ENCODE measurements at regions not wholly inside any gene's neighbourhood (a gene's known extent, or its start where the extent isn't known, plus 50 kb on each side); places are given as distances from the start of the nearest gene placed in this dataset.

- H3K27ac ChIP-seq (ENCODE audit: low read length), result no peak overlapping the region
- no peaks in the 10 kb centered on the region for H3F3A ChIP-seq (ENCODE audit: insufficient read depth, low read length)
- TF ChIP-seq EZH2 (optimal IDR thresholded peaks at IDR 0.05; ENCODE audit: low read depth, low read length) (no peak), CTCF (IDR thresholded peaks at IDR 0.05; ENCODE audit: low read length) (no peak), EZH2phosphoT487 (IDR thresholded peaks at IDR 0.05; ENCODE audit: low read length) (no peak)
- no peaks in the 10 kb centered on the region for H3K9me2 ChIP-seq (replicated peaks; ENCODE audit: insufficient read depth, low read length)
- no peaks in the 10 kb centered on the region for H3K79me2 ChIP-seq (ENCODE audit: low read length)
- H3K4me2 ChIP-seq (ENCODE audit: low read depth, low read length), result no peak overlapping the region
- H2AFZ ChIP-seq (ENCODE audit: low read length), result no peak overlapping the region
- no peaks in the 10 kb centered on the region for H3K4me1 ChIP-seq (ENCODE audit: low read length)
- no peaks in the 10 kb centered on the region for H3K36me3 ChIP-seq (replicated peaks; ENCODE audit: insufficient read depth, low read length)
- H3K9me3 ChIP-seq (replicated peaks; ENCODE audit: insufficient read depth, low read length), result no peaks in the 10 kb centered on the region
- no peaks in the 10 kb centered on the region for H4K20me1 ChIP-seq (ENCODE audit: insufficient read depth, low read length)
- no peak overlapping the region for H3K9ac ChIP-seq (ENCODE audit: low read length)
- no peak overlapping the region for H3K4me3 ChIP-seq (ENCODE audit: low read length)
- H3K27me3 ChIP-seq (replicated peaks; ENCODE audit: insufficient read depth, low read length), result no peaks in the 10 kb centered on the region
- no peak for DNase-seq
Observed at GRCh38 chr3:168419091-168419490, 323.4 kb upstream of the GOLIM4 start.

GRCh38 chr3:168417016-168417415 lies 321.3 kb upstream of the GOLIM4 start:
- Histone ChIP-seq H3K4me1 (ENCODE audit: low read length) (no peaks in the 10 kb centered on the region), H2AFZ (ENCODE audit: low read length) (no peak overlapping the region), H3K79me2 (ENCODE audit: low read length) (no peaks in the 10 kb centered on the region), H3K9me2 (replicated peaks; ENCODE audit: insufficient read depth, low read length) (no peaks in the 10 kb centered on the region), H3K27me3 (replicated peaks; ENCODE audit: insufficient read depth, low read length) (no peaks in the 10 kb centered on the region), H3K4me2 (ENCODE audit: low read depth, low read length) (no peak overlapping the region), H3K27ac (ENCODE audit: low read length) (no peak overlapping the region), H4K20me1 (ENCODE audit: insufficient read depth, low read length) (no peaks in the 10 kb centered on the region), H3F3A (ENCODE audit: insufficient read depth, low read length) (no peaks in the 10 kb centered on the region), H3K9ac (ENCODE audit: low read length) (no peak overlapping the region), H3K36me3 (replicated peaks; ENCODE audit: insufficient read depth, low read length) (no peaks in the 10 kb centered on the region), H3K4me3 (ENCODE audit: low read length) (no peak overlapping the region), H3K9me3 (replicated peaks; ENCODE audit: insufficient read depth, low read length) (no peaks in the 10 kb centered on the region)
- DNase-seq, result no peak
- no peak for TF ChIP-seq CTCF (IDR thresholded peaks at IDR 0.05; ENCODE audit: low read length)
- TF ChIP-seq EZH2phosphoT487 (IDR thresholded peaks at IDR 0.05; ENCODE audit: low read length), result no peak
- TF ChIP-seq EZH2 (optimal IDR thresholded peaks at IDR 0.05; ENCODE audit: low read depth, low read length), result no peak

GRCh38 chr3:168416446-168416845 lies 320.7 kb upstream of the GOLIM4 start:
- no peak overlapping the region for H3K9ac ChIP-seq (ENCODE audit: low read length)
- H3K4me2 ChIP-seq (ENCODE audit: low read depth, low read length), result no peak overlapping the region
- no peaks in the 10 kb centered on the region for H4K20me1 ChIP-seq (ENCODE audit: insufficient read depth, low read length)
- H3K79me2 ChIP-seq (ENCODE audit: low read length), result no peaks in the 10 kb centered on the region
- no peaks in the 10 kb centered on the region for H3K9me3 ChIP-seq (replicated peaks; ENCODE audit: insufficient read depth, low read length)
- no peak overlapping the region for H3K4me3 ChIP-seq (ENCODE audit: low read length)
- no peaks in the 10 kb centered on the region for H3F3A ChIP-seq (ENCODE audit: insufficient read depth, low read length)
- no peaks in the 10 kb centered on the region for H3K9me2 ChIP-seq (replicated peaks; ENCODE audit: insufficient read depth, low read length)
- DNase-seq, result no peak
- no peaks in the 10 kb centered on the region for H3K36me3 ChIP-seq (replicated peaks; ENCODE audit: insufficient read depth, low read length)
- no peaks in the 10 kb centered on the region for H3K27me3 ChIP-seq (replicated peaks; ENCODE audit: insufficient read depth, low read length)
- no peak overlapping the region for H3K27ac ChIP-seq (ENCODE audit: low read length)
- TF ChIP-seq CTCF (IDR thresholded peaks at IDR 0.05; ENCODE audit: low read length) (no peak), EZH2phosphoT487 (IDR thresholded peaks at IDR 0.05; ENCODE audit: low read length) (no peak), EZH2 (optimal IDR thresholded peaks at IDR 0.05; ENCODE audit: low read depth, low read length) (no peak)
- no peaks in the 10 kb centered on the region for H3K4me1 ChIP-seq (ENCODE audit: low read length)
- no peak overlapping the region for H2AFZ ChIP-seq (ENCODE audit: low read length)

All from MM.1S (cell line).